NOMO-1 (cell line): ENCODE measurements at regions not wholly inside any gene's neighbourhood (a gene's known extent, or its start where the extent isn't known, plus 50 kb on each side); places are given as distances from the start of the nearest gene placed in this dataset.
"Not testable (repeated sequence)": the region's sequence is repeated elsewhere in the genome, so short reads cannot be mapped to it uniquely, and the experiment has no call there.

Experiments
- DNase-seq, 2 experiments: peaks; one replicate each; lab custom pipeline; 2025; ENCODE audit not compliant: unreplicated experiment in 2 of 2; lab: John Stamatoyannopoulos, UW

- DNase-seq: no peak
These were observed 107.7 kb upstream of the SMARCA2 start for GRCh38 chr9:1907465-1907864.

GRCh38 chr9:1909322-1909721 is 105.8 kb upstream of the SMARCA2 start:
- DNase-seq: no peak

GRCh38 chr9:1910269-1910811 is 104.8 kb upstream of the SMARCA2 start:
- DNase-seq: no peak

GRCh38 chr9:1913631-1914330 is 101.4 kb upstream of the SMARCA2 start:
- DNase-seq: no peak

- DNase-seq: no peak
These were observed 99.1 kb upstream of the SMARCA2 start for GRCh38 chr9:1916095-1916494.

- peak in 1 of 2 experiments; percentile 4 for DNase-seq
These were observed 98.5 kb upstream of the SMARCA2 start for GRCh38 chr9:1916655-1917054.

- peak in 1 of 2 experiments; percentile 14 for DNase-seq
These were observed 97.7 kb upstream of the SMARCA2 start for GRCh38 chr9:1917396-1917935.

- no peak for DNase-seq
These were observed 97.0 kb upstream of the SMARCA2 start for GRCh38 chr9:1918108-1918507.

- no peak for DNase-seq
These were observed 96.5 kb upstream of the SMARCA2 start for GRCh38 chr9:1918622-1919021.

- no peak for DNase-seq
These were observed 95.9 kb upstream of the SMARCA2 start for GRCh38 chr9:1919229-1919628.

- DNase-seq: no peak
These were observed 94.8 kb upstream of the SMARCA2 start for GRCh38 chr9:1920386-1920785.

GRCh38 chr9:1922026-1922425 is 93.1 kb upstream of the SMARCA2 start:
- DNase-seq: no peak

GRCh38 chr9:1927546-1927945 is 87.6 kb upstream of the SMARCA2 start:
- no peak for DNase-seq

GRCh38 chr9:1929134-1929533 is 86.0 kb upstream of the SMARCA2 start:
- DNase-seq: no peak

GRCh38 chr9:1929722-1930244 is 85.4 kb upstream of the SMARCA2 start:
- no peak for DNase-seq

GRCh38 chr9:1930245-1930736 is 84.9 kb upstream of the SMARCA2 start:
- not testable (repeated sequence) for DNase-seq

- DNase-seq: no peak
These were observed 77.0 kb upstream of the SMARCA2 start for GRCh38 chr9:1938135-1938534.

GRCh38 chr9:1938675-1939170 is 76.4 kb upstream of the SMARCA2 start:
- DNase-seq: no peak

GRCh38 chr9:1939466-1939865 is 75.7 kb upstream of the SMARCA2 start:
- peak in 1 of 2 experiments; percentile 22 for DNase-seq

GRCh38 chr9:1939926-1940368 is 75.2 kb upstream of the SMARCA2 start:
- peak in 1 of 2 experiments; percentile 2 for DNase-seq

GRCh38 chr9:1941989-1942388 is 73.2 kb upstream of the SMARCA2 start:
- DNase-seq: no peak
